ENCODE measurements at regions not wholly inside any gene's neighbourhood (a gene's known extent, or its start where the extent isn't known, plus 50 kb on each side); places are given as distances from the start of the nearest gene placed in this dataset.
"Not testable (repeated sequence)": the region's sequence is repeated elsewhere in the genome, so short reads cannot be mapped to it uniquely, and the experiment has no call there.

DNA sequence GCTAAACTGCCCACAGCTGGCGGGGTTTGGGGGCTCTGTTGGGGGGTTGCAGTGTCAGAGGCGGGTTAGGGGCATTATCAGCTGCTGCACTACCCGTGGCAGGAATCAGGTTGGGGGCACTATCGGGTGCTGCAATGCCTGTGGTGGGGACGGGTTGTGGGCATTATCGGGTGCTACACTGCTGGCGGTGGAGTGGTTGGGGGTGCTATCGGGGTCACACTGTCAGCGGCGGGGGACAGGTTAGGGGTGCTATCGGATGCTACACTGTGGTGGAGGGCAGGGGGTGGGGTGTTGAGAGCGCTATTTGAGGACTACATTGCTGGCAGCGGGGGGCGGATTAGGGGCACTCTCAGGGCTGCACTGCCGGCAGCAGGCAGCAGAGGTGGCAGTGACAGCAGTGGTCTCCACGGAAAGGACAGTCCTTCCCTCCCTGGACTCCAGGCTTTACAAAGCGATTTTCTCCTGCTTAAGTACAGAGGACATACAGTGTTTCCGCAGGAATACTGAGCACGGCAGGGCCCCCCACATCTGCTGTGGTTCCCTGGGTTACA lies 119.5 kb upstream of the VPREB1 start:
- DNase-seq (ENCODE audit: low read depth, low spot score) = no peak
- H3K4me3 ChIP-seq (ENCODE audit: low read length) = peak overlapping the region; percentile 43

DNA sequence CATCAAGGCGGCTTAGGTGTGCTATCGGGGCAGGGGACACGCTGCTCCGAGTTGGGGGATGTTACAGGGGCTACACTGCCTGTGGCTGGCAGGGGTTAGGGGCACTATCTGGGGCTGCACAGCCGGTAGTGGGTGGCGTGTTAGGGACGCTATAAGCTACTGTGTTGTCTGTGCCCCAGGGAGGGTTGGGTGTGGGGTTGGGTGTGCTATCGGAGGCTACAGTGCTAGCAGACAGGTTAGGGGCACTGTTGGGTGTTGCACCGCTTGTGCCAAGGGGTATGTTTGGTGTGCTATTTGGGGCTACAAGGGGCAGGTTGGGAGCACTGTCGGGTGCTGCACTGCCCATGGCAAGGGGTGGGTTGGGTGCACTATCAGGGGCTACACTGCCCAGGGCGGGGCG lies 120.2 kb upstream of the VPREB1 start:
- no peak for DNase-seq (ENCODE audit: low read depth, low spot score)

DNA sequence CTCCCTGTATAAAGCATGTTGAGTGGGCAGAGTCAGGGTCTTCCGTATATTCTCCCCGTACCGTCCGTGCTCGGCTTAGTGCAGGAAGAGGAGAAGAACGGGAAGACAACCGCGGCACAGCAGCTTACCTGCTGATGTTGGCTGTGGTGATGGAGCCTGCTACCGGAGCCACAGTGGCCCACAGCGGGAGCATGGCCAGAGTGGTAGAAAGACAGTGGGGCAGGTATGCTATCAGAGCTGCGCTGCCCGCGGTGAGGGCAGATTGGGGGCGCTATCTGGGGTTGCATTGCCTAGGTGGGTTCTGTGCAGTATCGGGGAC lies 120.7 kb upstream of the VPREB1 start:
- DNase-seq (ENCODE audit: low read depth, low spot score) = no peak
- no peak overlapping the region for H3K4me3 ChIP-seq (ENCODE audit: low read length)

More for the DNA sequence above, 120.2 kb upstream of the VPREB1 start:
- no peak overlapping the region for H3K4me3 ChIP-seq (ENCODE audit: low read length)

DNA sequence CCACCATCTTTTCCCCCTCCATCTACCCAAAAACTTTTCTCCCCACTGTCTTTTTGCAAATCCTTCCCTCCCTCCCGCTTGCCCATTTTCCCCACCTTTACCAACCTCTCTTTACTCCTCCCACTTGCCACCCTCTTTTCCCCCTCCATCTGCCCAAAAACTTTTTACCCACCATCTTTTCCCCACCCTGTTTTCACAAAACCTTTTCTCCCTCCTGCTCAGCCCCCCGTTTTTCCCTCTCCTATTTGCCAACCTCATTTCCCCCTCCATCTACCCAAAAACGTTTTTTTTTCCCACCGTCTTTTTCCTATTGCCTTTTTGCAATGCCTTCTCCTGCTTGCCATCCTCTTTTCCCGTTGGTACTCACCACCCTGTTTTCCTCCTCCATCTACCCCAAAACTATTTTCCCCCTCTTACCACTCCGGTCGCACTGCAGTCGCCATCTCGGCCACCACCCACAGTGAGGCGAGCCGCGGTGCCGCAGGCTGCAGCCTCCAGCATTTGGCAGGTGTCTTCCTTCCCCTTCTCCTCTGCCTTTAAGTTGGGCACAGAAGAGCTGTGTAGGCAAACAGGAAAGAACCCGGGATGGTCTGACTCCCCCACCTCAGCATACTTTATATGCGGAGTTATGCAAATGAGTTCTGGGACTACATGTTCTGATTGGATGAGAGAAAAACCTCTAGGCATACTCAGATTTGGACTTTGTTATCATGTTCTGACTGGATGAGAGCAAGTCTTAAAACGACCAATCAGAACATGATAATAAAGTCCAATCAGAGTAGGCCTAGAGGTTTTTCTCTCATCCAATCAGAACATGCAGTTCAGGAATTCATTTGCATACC lies 121.2 kb upstream of the VPREB1 start:
- no peak overlapping the region for H3K4me3 ChIP-seq (ENCODE audit: low read length)
- peak; percentile 14 for DNase-seq (ENCODE audit: low read depth, low spot score)

DNA sequence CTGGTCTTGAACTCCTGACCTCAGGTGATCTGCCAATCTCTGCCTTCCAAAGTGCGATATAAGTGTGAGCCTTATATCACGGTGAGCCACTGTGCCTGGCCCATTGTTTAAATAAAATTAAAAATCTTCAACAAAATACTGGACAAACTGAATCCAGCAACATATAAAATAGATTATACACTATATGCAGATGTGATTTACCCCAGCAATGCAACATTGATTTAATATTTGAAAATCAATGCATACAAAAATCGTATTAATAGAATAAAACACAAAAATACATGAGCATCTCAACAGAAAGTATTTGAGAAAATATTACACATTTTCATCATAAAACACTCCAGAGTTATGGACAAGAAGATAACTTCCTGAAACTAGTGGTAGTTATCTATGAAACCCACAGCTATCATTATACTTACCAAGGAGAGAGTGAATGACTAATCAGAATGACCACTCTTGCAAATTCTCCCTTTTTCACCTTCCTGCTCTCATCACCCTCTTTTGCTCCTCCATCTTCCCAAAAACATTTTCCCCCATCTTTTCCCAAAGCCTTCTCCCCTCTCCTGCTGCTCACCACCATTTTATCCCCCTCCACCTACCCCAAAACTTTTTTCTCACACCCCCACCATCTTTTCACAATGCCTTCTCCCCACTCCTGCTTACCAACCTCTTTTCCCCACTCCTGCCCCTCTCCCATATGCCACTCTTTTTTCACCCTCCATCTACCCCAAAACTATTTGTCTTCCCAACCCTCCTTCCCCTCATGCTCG lies 122.1 kb upstream of the VPREB1 start:
- no peak overlapping the region for H3K4me3 ChIP-seq (ENCODE audit: low read length)
- DNase-seq (ENCODE audit: low read depth, low spot score) = no peak

DNA sequence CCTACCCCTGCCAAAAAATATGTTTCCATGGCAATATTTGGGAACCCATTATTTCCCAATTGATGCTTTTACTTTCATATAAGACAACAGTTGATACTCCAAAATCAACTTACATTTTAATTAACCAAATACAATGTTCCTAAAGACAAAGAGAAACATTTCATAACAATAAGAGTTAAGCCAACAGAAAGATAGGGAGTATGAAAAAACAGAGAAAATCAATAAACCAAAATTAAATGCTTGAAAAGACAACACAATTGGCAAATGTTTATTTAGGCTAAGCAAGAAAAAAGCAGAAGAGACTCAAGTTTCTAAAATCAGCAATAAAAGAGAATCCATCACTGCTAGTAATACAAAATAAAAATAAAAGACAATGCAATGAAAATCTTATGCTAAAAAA lies 123.1 kb upstream of the VPREB1 start:
- no peak for DNase-seq (ENCODE audit: low read depth, low spot score)
- H3K4me3 ChIP-seq (ENCODE audit: low read length) = no peak overlapping the region

DNA sequence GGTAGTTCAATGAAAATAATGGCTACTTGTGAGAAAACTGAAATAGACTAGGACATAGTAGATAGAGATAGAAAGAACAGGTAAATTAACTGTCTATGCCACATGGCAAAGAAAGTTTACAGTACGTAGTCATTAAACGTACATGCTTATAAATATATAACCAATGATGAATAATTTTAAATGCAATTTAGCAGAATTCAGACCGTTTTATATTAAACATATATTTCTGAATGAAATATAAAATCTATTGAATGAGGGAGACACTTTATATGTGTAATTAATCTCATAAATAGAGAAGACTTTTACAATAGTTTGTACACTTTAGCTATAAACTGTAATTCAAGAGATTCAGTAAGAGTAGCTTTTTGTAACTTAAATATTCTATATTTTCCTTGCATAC lies 124.4 kb upstream of the VPREB1 start:
- H3K4me3 ChIP-seq (ENCODE audit: low read length) = no peak overlapping the region
- no peak for DNase-seq (ENCODE audit: low read depth, low spot score)

DNA sequence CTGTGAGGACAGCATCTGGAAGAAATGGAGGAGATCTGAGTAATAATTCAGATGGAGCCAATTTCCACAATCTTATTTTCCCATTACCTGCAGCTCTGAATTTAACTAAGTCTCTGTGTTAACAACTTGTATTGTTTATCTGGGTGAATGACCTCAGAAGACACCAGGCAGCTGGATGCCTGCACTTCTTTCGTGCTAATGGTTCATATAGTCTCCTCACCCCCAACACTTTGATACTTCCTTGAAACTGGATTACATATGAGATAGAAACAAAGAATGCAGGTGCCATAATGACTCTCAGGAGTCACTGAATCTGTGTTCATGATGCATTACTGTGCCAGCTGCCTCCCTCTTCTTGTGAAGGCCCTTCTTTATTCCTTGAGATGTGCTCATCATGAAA lies 125.6 kb upstream of the VPREB1 start:
- H3K4me3 ChIP-seq (ENCODE audit: low read length) = no peak overlapping the region
- DNase-seq (ENCODE audit: low read depth, low spot score) = no peak

DNA sequence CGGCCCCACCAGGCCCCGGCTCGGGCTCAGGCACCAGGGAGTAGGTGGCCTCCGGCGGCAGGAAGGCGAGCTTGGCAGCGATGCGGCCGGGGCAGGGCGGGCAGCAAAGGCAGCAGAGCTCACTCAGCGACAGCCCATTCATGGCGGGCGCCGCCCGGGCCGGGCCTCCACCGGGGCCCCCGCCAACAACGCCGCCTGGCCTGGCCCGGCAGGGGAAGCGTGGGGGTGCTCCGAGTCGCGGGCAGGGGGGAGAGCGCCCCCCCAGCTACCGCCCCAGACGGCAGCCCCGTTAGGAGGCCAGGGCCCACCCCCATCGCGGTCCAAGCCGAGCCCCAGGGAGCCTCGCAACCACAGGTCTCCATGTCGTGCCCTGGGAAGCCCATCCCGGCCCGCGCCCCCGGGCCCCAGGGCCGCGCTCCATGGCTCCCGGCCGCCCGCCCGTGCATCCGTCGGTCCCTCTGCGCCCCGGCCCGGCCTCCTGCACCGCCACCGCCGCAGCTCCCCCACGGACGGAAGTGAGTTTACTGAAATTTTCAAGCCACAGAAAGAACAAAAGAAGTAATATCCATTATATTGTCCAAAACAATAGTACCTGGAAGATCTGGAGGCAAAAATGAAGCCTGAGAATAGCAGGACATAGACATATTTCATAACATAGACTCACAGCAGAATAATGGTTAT lies 126.6 kb upstream of the VPREB1 start:
- not testable (repeated sequence) for H3K4me3 ChIP-seq (ENCODE audit: low read length); DNase-seq (ENCODE audit: low read depth, low spot score)

DNA sequence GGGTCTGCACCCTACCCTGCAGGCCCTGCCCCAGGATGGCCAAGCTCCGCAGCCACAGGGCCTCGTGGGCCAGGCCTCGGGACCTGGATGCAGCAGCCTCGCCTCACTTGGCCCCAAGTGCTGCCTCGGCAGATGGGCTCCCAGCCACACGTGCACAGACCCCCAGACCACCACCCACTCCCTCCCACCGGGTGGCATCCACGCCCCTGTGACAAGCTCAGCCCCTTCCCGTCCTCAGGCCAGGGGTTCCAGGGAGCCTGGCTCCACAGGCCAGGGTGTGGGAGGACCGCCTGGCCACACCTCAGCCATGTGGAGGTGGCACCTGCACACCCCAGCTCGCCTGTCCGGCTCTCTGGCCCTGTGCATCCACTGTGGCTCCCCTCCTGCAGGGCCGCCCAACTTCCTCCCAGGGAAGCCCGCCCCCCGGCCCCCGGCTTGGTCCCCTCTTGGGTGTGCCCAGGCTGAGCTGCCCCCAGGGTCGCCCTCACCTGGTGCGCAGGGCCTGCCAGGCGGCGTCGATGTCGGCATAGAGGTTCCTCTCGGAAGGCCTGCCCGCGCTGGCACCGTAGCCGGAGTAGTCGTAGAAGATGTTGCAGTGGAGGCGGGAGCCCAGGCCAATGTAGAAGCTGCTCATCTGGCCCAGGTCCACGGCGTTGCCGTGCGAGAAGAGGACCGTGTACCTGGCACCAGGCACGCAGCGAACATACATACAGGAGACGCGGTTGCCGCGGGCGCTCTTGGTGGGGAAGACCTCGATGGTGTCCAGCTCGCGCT lies 127.4 kb upstream of the VPREB1 start:
- not testable (repeated sequence) for H3K4me3 ChIP-seq (ENCODE audit: low read length); DNase-seq (ENCODE audit: low read depth, low spot score)

DNA sequence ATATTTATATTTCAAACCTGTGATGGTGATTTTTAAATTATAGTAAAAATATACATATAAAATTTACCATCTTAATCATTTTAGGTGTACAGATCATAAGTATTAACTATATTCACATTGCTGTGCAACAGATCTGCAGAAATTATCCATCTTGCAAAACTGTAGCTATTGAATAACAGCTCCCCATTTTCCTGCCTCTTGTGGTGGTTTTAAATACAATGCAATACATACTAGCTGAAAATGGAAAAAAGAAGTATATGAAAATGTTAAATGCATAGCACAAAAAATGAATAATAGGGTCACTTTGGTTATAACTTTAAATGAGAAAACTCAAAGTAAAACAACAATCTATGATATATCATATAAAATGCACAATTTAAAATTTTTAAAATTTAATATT lies 130.9 kb upstream of the VPREB1 start:
- no peak overlapping the region for H3K4me3 ChIP-seq (ENCODE audit: low read length)
- no peak for DNase-seq (ENCODE audit: low read depth, low spot score)

DNA sequence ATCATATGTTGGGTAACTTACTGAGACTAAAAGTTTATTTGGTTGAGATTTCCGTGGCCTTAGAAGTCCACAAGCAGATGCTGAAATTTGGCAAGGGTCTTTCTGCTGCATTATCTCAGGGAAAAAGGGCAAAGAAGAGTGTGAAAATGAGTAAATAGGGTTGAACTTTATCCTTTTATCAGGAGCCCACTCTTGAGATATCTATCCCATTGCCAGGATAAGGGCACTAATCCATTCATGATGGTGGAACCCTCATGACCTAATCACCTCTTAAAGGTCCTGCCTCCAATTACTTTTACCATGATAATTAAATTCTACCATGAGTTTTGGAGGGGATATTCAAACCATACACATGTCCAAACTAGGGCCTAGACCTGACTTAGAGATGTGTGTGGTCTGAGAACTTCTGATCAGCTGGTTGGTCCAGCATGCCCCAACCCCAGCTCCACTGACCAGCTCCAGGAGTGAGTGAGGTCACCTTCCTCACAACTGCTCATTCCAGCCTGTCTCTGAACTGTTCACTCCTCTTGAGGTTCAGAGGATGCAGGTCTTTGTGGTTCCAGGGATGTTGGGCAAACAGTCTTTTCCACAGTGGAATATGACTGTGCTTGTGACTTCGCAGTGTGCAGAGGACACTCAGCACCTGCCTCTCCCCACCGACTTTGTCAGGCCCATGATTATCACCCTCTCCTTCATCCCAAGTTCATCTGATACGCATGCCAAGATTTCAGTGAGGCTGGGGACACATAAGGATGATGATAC lies 130.1 kb upstream of the TOP3B start:
- no peak for DNase-seq (ENCODE audit: low read depth, low spot score)
- no peak overlapping the region for H3K4me3 ChIP-seq (ENCODE audit: low read length)

DNA sequence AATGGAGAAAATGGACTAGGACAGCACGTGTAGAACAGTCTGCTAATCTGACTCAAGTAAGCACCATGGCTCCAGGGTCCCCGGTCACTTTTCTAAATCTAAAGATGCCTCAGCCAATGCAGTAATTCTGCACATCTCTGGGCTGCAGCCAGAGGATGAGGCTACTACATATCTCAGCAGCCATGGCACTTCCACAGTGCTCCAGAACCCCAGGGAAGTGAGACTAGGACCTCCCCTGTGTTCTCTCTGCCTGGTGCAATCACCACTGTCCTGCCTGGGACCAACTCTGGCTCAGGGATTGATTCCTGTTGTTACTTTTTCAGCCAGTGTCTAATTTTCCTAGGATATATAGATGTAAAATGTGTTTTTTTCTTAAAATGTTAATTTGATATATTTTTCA lies 129.4 kb upstream of the TOP3B start:
- no peak overlapping the region for H3K4me3 ChIP-seq (ENCODE audit: low read length)
- DNase-seq (ENCODE audit: low read depth, low spot score) = no peak

DNA sequence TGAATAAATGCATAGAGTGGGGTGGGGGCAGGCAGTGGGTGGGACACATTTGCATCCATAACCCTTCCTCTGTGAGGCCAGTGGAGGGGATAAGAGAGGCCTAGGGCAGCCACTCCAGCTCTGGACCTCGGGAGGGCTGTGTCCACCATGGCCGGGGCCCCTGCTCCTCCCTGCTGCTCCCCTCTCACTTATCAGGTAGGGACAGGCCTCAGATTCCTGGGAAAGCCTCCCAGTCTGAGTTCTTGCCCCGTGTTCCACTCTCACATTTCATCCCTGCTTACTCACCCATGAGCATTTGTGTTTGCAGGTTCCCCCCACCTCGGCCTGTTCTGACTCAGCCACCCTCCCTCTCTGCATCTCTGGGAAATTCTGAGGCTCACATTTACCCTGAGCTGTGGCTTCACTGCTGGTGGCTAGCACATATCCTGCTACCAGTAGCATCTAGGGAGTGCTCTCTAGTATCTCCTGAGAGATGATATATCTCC lies 128.7 kb upstream of the TOP3B start:
- H3K4me3 ChIP-seq (ENCODE audit: low read length) = no peak overlapping the region
- DNase-seq (ENCODE audit: low read depth, low spot score) = no peak

DNA sequence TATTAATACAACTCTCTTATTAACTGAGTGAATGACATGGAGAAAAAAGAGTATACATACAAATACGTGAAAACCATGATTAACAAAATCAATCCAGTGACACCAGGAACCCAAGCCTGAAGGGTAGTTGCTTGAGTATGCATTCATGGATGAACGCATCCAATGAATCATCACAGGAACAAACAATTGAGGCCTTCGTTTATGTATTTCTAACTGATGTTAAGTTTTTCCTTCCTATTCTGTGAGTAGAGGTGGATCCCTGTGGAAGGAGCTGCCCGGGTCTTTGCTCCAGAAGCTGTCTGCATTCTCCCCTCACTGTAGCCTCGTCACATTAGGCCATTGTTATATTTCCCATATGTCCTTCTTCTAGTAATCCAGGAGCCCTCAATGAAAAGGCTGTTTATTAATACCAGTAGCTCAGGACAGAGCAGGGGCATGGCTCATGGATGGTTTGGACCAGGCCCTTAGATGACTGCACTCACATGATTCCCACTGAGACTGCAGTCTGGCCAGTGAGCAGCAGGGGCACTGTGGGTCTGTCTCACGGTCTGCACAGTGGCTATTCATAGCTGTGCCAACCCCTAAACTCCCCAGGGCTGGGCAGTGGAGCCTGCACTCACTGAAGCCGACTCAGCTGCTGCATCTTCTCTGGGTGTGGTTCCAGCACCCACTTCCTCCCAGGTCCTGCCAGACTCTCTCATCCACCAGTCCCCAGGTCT lies 128.1 kb upstream of the TOP3B start:
- H3K4me3 ChIP-seq (ENCODE audit: low read length) = no peak overlapping the region
- peak; percentile 25 for DNase-seq (ENCODE audit: low read depth, low spot score)

DNA sequence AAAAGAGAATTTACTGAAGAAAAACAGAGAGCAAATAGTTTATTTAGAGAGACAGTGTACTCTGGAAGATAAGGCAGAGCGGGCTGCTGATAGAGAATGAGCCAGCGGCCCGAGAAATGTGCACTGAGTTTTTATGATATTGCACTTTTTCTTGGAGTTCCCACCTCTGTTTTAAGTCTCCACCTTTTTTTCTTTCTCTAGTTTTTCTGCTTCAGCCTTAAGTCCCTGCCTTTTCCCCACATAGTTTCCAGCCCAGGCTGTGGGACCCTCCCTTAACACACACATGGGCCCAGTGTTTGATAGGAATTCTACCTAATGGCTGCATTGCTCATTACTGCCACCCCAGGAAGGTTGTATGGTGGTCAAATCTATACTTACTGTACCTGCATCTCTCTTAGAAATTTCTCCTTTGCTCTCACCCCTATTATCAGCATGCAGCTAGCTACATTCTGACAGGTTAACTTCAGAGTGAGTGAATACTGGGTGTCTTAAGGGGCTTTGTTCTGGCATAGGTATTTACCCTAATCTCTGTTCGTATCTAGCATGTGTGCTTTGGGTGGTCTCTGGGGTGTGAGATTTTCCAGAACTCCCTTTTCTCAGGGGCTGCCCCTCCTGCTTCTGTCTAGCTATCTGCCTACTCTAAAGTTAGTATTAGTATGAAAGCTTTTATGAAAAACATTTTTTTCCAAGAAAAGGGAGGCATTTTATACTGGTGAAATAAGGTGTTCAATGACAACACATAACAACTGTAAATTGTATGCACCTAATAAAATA lies 127.3 kb upstream of the TOP3B start:
- H3K4me3 ChIP-seq (ENCODE audit: low read length) = no peak overlapping the region
- DNase-seq (ENCODE audit: low read depth, low spot score) = no peak

DNA sequence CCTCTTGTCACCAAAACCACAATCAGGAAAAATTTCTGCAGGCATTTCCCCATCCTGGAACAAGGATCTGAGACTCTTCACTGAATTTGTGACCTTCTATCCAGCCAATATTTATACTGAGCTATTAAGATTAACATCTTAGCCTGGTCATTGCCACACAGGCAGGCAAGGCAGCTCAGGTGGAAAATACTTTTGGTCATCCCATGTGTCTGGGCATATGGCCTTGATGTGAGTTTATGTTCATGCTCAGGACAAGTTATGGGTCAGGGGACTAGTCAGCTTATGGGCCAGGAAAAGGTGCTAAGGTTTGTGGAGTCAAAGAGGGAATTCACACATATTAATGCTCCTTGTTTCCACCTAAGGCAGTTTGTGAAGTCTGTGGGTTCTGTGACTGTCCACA lies 124.3 kb upstream of the TOP3B start:
- H3K4me3 ChIP-seq (ENCODE audit: low read length) = no peak overlapping the region
- DNase-seq (ENCODE audit: low read depth, low spot score) = no peak
